SK-N-SH treated with all-trans-retinoic acid at 6 μM for 48 hours (cell line): ENCODE measurements at regions not wholly inside any gene's neighbourhood (a gene's known extent, or its start where the extent isn't known, plus 50 kb on each side); places are given as distances from the start of the nearest gene placed in this dataset.
A peak's percentile ranks its signal among the peaks of the same experiment; 100 is the strongest.

Source experiments
- ATAC-seq: fragments of 200-7000 bp; cut with Tn5 transposase; 3 replicates; pipeline ENCODE4 v1.9.1; 2020; ENCODE audit warnings: mild to moderate bottlenecking, moderate library complexity
- ARNTL ChIP-seq: fragments of 450-650 bp; formaldehyde crosslinking; IDR thresholded peaks from 2 replicates; pipeline ENCODE4 v1.5.0; 2020; ENCODE audit warnings: low read depth, mild to moderate bottlenecking, moderate library complexity, borderline replicate concordance
- BACH2 ChIP-seq: fragments of 250-450 bp; sonication (Bioruptor Pico); IDR thresholded peaks from 2 replicates; pipeline ENCODE4 v1.9.0; 2021; ENCODE audit warnings: mild to moderate bottlenecking, borderline replicate concordance
- CSDC2 ChIP-seq: fragments of 250-450 bp; sonication (Bioruptor Pico); IDR thresholded peaks from 2 replicates; pipeline ENCODE4 v1.5.0; 2020; ENCODE audit warnings: mild to moderate bottlenecking, moderate library complexity
- ESRRG ChIP-seq: fragments of 250-450 bp; sonication (Bioruptor Pico); IDR thresholded peaks from 2 replicates; pipeline ENCODE4 v1.6.1; 2021; ENCODE audit warnings: mild to moderate bottlenecking
- GLIS3 ChIP-seq: fragments of 250-450 bp; sonication (Bioruptor Pico); IDR thresholded peaks from 2 replicates; pipeline ENCODE4 v1.5.0; 2020; ENCODE audit warnings: mild to moderate bottlenecking, moderate library complexity
- ISL1 ChIP-seq: fragments of 250-450 bp; sonication (Bioruptor Pico); IDR thresholded peaks from 2 replicates; pipeline ENCODE4 v2.1.2; 2022; ENCODE audit warnings: mild to moderate bottlenecking, moderate library complexity
- OSR1 ChIP-seq: fragments of 250-450 bp; sonication (Bioruptor Pico); IDR thresholded peaks from 2 replicates; pipeline ENCODE4 v1.8.0; 2022; ENCODE audit warnings: moderate library complexity, mild to moderate bottlenecking, inconsistent platforms
- PPARA ChIP-seq: fragments of 250-450 bp; sonication (Bioruptor Pico); IDR thresholded peaks from 2 replicates; pipeline ENCODE4 v1.5.0; 2020; ENCODE audit warnings: mild to moderate bottlenecking, borderline replicate concordance
- RARB ChIP-seq: fragments of 250-450 bp; sonication (Bioruptor Pico); IDR thresholded peaks from 2 replicates; pipeline ENCODE4 v1.8.0; 2021; ENCODE audit warnings: mild to moderate bottlenecking, moderate library complexity
- SNAI2 ChIP-seq: fragments of 250-450 bp; sonication (Bioruptor Pico); IDR thresholded peaks from 2 replicates; pipeline ENCODE4 v1.5.0; 2020; ENCODE audit warnings: mild to moderate bottlenecking, moderate library complexity
- TCF4 ChIP-seq: fragments of 250-450 bp; sonication (Bioruptor Pico); IDR thresholded peaks from 2 replicates; pipeline ENCODE4 v1.8.0; 2021; ENCODE audit warnings: mild to moderate bottlenecking, moderate library complexity, borderline replicate concordance
- TOX ChIP-seq: fragments of 250-450 bp; sonication (Bioruptor Pico); IDR thresholded peaks from 2 replicates; pipeline ENCODE4 v1.8.0; 2021; ENCODE audit warnings: mild to moderate bottlenecking, moderate library complexity, borderline replicate concordance
- ZC3H10 ChIP-seq: fragments of 250-450 bp; sonication (Bioruptor Pico); IDR thresholded peaks from 2 replicates; pipeline ENCODE4 v1.5.1; 2021; ENCODE audit warnings: mild to moderate bottlenecking, moderate library complexity
- ZFP3 ChIP-seq: fragments of 250-450 bp; sonication (Bioruptor Pico); IDR thresholded peaks from 2 replicates; pipeline ENCODE4 v1.5.0; 2020; ENCODE audit warnings: mild to moderate bottlenecking, moderate library complexity
- ZFP30 ChIP-seq: fragments of 450-650 bp; formaldehyde crosslinking; IDR thresholded peaks from 2 replicates; pipeline ENCODE4 v1.5.0; 2022; ENCODE audit warnings: mild to moderate bottlenecking, moderate library complexity
- ZNF565 ChIP-seq: fragments of 450-650 bp; formaldehyde crosslinking; conservative IDR thresholded peaks from 2 replicates; pipeline ENCODE4 v1.5.0; 2020; ENCODE audit warnings: low read depth, mild to moderate bottlenecking, moderate library complexity
- ZNF70 ChIP-seq: fragments of 450-650 bp; formaldehyde crosslinking; IDR thresholded peaks from 2 replicates; pipeline ENCODE4 v1.5.0; 2020; ENCODE audit warnings: mild to moderate bottlenecking, moderate library complexity
- ZNF8 ChIP-seq: fragments of 450-650 bp; formaldehyde crosslinking; IDR thresholded peaks from 2 replicates; pipeline ENCODE4 v1.5.0; 2020; ENCODE audit warnings: mild to moderate bottlenecking, moderate library complexity
- TF ChIP-seq, protein P1 (sequence below): fragments of 250-450 bp; sonication (Bioruptor Pico); IDR thresholded peaks from 2 replicates; pipeline ENCODE4 v1.5.1; 2020; ENCODE audit warnings: low read depth, mild to moderate bottlenecking, moderate library complexity
- TF ChIP-seq, protein P2 (sequence below): fragments of 250-450 bp; sonication (Bioruptor Pico); IDR thresholded peaks from 2 replicates; pipeline ENCODE4 v1.8.0; 2021; ENCODE audit warnings: low read depth, mild to moderate bottlenecking, moderate library complexity, borderline replicate concordance
- TF ChIP-seq, protein P3 (sequence below): fragments of 250-450 bp; sonication (Bioruptor Pico); IDR thresholded peaks from 2 replicates; pipeline ENCODE4 v1.5.0; 2020; ENCODE audit warnings: mild to moderate bottlenecking, moderate library complexity
- TF ChIP-seq, protein P4 (sequence below): fragments of 250-450 bp; sonication (Bioruptor Pico); IDR thresholded peaks from 2 replicates; pipeline ENCODE4 v1.8.0; 2020; ENCODE audit warnings: mild to moderate bottlenecking, moderate library complexity, borderline replicate concordance

DNA sequence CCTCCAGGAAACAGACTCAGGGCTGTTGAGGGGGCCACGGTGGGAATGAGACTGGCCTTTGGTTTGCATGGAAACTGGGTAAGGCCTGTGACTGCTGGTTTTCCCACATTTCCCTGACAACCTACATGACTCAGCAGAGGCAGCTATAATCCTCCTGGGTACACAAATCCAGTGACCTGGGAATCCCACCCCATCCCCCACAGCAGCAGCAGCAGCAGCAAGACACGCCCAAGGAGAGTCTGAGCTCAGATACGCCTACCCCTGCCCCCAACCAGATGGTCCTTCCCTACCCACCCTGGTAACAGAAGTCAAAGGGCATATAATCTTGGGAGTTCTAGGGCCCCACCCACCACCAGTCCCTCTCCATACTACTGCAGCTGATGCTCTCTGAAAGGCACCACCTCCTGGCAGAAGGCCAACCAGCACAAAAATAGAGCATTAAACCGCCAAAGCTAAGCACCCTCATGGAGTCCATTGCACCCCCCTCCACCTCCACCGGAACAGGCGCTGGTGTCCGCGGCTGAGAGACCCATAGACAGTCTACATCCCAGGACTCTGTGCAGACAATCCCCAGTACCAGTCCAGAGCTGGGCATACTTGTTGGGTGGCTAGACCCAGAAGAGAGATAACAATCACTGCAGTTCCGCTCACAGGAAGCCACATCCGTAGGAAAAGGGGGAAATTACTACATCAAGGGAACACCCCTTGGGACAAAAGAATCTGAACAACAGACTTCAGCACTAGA is 237.2 kb upstream of the SPRY2 start:
- ATAC-seq, result no peak
- TF ChIP-seq ZNF8, result no peak
- no peak for TF ChIP-seq GLIS3 (CRISPR knock-in tag)
- TF ChIP-seq ISL1 (CRISPR knock-in tag), result no peak
- no peak for TF ChIP-seq ZC3H10
- no peak for TF ChIP-seq CSDC2 (CRISPR knock-in tag)
- no peak for TF ChIP-seq ESRRG
- TF ChIP-seq, protein P1, sequence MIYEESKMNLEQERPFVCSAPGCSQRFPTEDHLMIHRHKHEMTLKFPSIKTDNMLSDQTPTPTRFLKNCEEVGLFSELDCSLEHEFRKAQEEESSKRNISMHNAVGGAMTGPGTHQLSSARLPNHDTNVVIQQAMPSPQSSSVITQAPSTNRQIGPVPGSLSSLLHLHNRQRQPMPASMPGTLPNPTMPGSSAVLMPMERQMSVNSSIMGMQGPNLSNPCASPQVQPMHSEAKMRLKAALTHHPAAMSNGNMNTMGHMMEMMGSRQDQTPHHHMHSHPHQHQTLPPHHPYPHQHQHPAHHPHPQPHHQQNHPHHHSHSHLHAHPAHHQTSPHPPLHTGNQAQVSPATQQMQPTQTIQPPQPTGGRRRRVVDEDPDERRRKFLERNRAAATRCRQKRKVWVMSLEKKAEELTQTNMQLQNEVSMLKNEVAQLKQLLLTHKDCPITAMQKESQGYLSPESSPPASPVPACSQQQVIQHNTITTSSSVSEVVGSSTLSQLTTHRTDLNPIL (CRISPR knock-in tag), result no peak
- TF ChIP-seq, all 23 proteins: peak for 0

DNA sequence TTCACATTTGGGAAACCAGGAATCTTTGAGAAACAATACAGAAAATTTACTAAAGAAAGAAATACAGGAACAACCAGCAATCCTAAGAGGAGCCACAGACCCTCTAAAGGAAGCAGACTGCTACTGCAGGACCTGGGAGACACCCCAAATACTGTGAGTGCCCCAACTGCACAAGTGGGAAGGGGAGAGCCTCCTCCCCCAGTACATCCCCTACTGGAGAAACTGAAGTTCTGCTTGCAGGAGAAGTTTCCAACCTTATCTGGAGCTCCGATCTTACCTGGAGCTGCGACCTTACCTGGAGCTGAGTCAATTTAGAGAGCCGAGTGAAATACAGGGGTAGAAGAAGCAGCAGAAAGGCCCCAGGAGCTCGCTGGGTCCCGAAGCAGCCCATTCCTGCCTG is 236.4 kb upstream of the SPRY2 start:
- no peak for ATAC-seq
- no peak for TF ChIP-seq GLIS3 (CRISPR knock-in tag)
- no peak for TF ChIP-seq ZFP30 (CRISPR knock-in tag)
- no peak for TF ChIP-seq BACH2 (CRISPR knock-in tag)
- TF ChIP-seq ISL1 (CRISPR knock-in tag), result no peak
- no peak for TF ChIP-seq CSDC2 (CRISPR knock-in tag)
- no peak for TF ChIP-seq ARNTL (CRISPR knock-in tag)
- TF ChIP-seq ZFP3 (CRISPR knock-in tag), result no peak
- TF ChIP-seq, protein P2, sequence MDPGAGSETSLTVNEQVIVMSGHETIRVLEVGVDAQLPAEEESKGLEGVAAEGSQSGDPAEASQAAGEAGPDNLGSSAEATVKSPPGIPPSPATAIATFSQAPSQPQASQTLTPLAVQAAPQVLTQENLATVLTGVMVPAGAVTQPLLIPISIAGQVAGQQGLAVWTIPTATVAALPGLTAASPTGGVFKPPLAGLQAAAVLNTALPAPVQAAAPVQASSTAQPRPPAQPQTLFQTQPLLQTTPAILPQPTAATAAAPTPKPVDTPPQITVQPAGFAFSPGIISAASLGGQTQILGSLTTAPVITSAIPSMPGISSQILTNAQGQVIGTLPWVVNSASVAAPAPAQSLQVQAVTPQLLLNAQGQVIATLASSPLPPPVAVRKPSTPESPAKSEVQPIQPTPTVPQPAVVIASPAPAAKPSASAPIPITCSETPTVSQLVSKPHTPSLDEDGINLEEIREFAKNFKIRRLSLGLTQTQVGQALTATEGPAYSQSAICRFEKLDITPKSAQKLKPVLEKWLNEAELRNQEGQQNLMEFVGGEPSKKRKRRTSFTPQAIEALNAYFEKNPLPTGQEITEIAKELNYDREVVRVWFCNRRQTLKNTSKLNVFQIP (CRISPR knock-in tag), result no peak
- TF ChIP-seq ZNF8, result no peak
- no peak for TF ChIP-seq SNAI2 (CRISPR knock-in tag)
- TF ChIP-seq, protein P3, sequence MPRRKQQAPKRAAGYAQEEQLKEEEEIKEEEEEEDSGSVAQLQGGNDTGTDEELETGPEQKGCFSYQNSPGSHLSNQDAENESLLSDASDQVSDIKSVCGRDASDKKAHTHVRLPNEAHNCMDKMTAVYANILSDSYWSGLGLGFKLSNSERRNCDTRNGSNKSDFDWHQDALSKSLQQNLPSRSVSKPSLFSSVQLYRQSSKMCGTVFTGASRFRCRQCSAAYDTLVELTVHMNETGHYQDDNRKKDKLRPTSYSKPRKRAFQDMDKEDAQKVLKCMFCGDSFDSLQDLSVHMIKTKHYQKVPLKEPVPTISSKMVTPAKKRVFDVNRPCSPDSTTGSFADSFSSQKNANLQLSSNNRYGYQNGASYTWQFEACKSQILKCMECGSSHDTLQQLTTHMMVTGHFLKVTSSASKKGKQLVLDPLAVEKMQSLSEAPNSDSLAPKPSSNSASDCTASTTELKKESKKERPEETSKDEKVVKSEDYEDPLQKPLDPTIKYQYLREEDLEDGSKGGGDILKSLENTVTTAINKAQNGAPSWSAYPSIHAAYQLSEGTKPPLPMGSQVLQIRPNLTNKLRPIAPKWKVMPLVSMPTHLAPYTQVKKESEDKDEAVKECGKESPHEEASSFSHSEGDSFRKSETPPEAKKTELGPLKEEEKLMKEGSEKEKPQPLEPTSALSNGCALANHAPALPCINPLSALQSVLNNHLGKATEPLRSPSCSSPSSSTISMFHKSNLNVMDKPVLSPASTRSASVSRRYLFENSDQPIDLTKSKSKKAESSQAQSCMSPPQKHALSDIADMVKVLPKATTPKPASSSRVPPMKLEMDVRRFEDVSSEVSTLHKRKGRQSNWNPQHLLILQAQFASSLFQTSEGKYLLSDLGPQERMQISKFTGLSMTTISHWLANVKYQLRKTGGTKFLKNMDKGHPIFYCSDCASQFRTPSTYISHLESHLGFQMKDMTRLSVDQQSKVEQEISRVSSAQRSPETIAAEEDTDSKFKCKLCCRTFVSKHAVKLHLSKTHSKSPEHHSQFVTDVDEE (CRISPR knock-in tag), result no peak
- no peak for TF ChIP-seq ZC3H10
- no peak for TF ChIP-seq TCF4 (CRISPR knock-in tag)
- no peak for TF ChIP-seq OSR1
- TF ChIP-seq ZNF70 (CRISPR knock-in tag), result no peak
- no peak for TF ChIP-seq RARB (CRISPR knock-in tag)
- TF ChIP-seq TOX (CRISPR knock-in tag), result no peak
- no peak for TF ChIP-seq ZNF565 (CRISPR knock-in tag)
- no peak for TF ChIP-seq ESRRG
- TF ChIP-seq PPARA (CRISPR knock-in tag), result no peak

DNA sequence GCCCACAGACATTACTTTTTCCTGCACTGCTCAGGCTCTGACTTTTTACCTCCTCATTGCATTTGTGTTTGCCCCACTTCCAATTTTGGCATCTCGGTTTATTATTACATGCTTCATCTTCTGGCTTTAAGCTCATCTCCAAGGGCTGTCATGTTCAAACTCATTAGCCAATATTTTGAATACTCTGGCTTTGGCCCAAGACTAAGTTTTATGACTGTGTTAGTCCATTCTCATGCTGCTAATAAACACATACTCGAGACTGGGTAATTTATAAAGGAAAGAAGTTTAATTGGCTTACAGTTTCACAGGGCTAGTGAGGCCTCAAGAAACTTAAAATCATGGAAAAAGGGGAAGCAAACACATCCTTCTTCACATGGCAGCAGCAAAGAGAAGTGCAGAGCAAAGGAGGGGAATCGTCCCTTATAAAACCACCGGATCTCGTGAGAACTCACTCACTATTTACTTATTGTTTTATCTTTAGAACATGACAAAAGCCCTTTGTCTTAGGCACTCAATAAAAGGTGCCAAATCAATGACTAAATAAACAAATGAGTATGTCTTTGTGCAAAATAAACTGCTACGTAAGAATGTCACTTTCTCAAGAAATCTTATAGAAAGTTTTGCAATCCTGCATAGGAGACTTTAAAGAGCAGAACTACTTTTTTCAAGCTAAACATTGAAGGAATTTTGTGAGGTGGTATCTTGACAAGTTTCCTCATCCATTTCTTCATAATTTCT is 233.4 kb upstream of the SPRY2 start:
- ATAC-seq, result no peak

More for the DNA sequence above, 233.4 kb upstream of the SPRY2 start:
- TF ChIP-seq ZC3H10 (peak; percentile 10; the same call in 1 of the 2 replicates), BACH2 (CRISPR knock-in tag) (no peak), CSDC2 (CRISPR knock-in tag) (no peak), OSR1 (no peak), ZNF565 (CRISPR knock-in tag) (no peak), ZFP3 (CRISPR knock-in tag) (no peak)
- TF ChIP-seq, protein P3 (CRISPR knock-in tag), result no peak
- TF ChIP-seq, protein P4, sequence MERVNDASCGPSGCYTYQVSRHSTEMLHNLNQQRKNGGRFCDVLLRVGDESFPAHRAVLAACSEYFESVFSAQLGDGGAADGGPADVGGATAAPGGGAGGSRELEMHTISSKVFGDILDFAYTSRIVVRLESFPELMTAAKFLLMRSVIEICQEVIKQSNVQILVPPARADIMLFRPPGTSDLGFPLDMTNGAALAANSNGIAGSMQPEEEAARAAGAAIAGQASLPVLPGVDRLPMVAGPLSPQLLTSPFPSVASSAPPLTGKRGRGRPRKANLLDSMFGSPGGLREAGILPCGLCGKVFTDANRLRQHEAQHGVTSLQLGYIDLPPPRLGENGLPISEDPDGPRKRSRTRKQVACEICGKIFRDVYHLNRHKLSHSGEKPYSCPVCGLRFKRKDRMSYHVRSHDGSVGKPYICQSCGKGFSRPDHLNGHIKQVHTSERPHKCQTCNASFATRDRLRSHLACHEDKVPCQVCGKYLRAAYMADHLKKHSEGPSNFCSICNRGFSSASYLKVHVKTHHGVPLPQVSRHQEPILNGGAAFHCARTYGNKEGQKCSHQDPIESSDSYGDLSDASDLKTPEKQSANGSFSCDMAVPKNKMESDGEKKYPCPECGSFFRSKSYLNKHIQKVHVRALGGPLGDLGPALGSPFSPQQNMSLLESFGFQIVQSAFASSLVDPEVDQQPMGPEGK (CRISPR knock-in tag), result no peak
